Superior temporal gyrus (tissue), 1 donor: ENCODE measurements at regions not wholly inside any gene's neighbourhood (a gene's known extent, or its start where the extent isn't known, plus 50 kb on each side); places are given as distances from the start of the nearest gene placed in this dataset.

Experiments
- DNase-seq: peaks from one replicate; pipeline ENCODE4 v3.0.0-alpha.2; 2016; ENCODE audit errors: extremely low spot score

DNA sequence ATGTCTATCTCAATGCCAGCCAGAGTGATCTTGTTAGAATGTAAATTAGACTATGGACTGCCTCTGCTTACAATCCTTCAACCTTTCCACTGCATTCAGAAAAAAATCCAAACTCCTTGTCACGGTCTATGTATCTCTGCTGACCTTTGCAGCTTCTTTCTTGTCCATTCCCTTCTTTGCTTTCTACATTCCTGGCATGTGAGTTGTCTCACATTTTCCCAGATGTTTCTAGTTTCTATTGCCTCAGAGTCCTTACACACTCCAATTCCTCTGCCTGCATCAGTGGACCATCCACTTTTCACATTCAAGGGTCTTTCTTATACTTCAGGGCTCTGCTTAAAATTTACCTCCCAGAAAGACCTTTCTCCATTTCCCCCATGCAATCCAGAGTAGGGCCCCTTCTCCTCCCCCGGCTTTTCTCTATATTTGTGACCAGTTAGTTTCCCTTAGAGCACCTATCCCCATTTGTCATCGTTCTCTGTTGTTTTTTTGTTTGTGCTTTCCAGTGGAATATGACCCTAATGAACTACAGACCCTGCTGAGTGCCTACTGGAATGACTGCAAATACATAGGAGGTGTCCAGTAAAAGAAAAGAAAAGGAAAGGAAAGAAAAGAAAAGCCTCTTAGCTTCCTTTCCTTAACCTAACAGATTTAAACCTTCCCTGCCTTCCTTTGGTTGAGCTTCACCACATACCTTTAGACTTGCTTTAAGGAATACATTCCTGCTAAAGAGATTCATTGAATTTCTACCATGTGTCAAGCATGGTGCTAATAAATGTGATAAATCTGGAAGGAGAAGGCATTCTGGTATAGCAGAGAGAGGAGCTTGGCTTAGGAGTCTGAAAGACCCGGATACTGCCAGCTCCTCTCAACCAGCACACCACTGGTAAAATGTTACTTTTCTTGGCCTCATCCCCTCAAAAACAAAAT is 102.0 kb downstream of the DIRAS3 start:
- no peak for DNase-seq

DNA sequence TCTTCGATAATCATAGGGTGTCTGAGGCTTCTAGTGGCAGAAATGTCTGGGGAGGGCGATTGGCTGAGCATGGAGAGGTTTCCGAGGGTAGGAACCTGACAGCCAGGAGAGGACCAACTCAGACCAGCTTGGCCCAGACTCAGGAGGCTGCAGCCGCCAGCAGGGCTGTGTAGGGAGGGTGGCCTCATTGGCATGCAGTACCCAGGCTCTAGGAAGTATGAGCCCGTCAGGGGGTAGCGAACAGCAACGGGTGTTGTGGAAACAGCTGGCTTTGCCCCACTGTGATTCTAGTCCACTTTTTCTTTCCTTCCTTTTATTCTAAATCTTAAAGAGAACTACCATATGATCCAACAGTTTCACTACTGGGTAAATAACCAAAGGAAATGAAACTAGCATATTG is 103.3 kb downstream of the DIRAS3 start:
- DNase-seq = no peak

DNA sequence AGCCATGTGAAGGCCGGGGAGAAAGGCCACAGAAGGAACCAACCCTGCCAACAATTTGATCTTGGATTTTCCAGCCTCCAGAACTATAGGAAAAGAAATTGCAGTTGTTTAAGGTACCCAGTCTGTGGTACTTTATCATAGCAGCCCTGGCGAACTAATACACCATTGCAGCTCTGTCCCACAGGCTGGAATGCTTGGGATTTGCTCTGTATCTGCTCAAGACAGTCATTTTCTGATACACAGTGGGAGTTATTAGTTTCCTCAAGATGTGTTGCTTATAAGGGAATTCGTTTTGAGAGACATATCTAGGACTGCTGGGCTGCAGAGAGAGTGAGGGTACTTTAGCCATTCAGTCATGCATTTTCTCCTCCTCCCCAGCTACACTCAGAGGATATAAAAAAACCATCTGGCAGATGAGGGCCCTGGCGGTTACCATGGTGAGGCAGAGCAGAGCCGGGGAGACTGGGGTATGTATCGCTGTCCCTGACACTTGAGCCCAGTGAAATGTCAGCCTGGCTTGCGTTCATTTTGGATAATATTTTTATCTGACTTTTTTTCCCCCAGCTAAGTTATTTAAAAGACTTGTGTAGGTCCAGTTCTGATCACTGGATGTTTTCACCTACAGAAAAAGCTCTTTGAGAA is 104.6 kb downstream of the DIRAS3 start:
- peak; percentile 18 for DNase-seq

DNA sequence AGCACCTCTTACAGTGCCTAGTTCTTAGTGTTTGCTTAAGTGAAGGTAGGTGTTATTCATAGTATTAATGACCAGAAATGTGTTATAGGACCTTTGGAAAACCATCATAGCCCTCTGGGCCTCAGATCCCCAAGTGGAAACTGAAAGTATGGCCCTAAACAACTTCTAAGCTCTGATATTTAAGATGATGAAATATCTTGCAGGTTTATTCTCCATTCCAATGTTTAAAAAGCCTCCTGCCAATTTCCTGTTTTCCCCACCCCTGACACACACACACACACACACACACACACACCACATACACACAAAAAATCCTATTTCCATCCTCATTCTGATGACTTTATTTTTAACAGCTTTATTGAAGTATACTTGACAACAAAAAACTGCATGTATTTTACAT is 108.2 kb downstream of the DIRAS3 start:
- no peak for DNase-seq

DNA sequence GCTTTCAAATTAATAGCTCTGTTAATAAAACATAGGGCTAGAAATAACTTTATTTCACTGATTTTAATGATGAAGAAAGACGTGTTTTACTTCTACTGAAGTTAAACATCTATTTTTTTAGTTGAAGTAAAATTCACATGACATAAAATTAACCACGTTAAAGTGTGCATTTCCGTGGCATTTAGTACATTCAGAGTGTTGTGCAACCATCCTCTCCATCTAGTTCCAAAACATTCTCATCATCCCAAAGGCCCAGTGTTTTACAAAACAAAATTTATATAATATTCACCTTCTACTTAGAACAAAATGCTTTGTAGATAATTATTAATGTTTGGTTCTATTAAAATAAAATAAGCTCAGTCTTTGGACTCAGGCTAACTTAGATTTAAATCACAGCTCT is 108.5 kb upstream of the GNG12 start:
- DNase-seq = no peak

DNA sequence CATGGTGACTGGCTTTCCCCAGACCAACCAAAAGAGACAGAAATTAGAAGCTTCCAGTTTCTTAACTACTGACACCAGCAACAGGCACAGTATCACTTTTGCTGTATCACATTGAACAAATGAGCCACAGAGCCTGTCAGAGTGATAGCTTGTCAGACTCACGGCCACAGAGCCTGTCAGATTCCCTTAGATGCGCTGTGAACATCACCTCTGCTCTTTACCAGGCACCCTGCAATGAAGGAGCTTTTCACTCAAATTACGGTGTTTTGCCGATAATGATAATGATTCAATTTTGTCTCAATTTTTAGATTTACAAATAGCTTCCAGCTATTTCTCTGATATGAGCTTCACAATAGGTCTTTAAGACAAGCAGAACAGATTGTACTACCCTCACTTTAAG is 107.9 kb upstream of the GNG12 start:
- DNase-seq = no peak

DNA sequence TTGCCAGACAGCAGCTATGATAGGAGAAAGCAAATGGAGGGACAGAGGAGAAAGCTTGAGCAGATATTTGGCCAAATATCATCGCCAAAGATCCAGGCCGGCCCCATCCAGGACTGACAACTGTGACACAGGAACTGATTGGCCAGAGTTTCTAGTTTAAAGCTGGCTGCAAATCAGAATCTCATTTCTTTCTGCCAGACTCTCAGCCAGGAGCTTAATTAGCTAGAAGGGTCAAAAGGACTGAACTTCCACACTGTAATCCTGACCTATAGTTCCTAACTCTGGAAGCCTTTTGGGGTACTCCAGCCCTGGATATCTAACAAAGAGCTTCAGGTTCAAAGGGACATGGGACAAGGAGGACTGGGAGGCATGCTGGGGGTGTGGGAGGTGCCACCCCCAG is 106.7 kb upstream of the GNG12 start:
- no peak for DNase-seq

DNA sequence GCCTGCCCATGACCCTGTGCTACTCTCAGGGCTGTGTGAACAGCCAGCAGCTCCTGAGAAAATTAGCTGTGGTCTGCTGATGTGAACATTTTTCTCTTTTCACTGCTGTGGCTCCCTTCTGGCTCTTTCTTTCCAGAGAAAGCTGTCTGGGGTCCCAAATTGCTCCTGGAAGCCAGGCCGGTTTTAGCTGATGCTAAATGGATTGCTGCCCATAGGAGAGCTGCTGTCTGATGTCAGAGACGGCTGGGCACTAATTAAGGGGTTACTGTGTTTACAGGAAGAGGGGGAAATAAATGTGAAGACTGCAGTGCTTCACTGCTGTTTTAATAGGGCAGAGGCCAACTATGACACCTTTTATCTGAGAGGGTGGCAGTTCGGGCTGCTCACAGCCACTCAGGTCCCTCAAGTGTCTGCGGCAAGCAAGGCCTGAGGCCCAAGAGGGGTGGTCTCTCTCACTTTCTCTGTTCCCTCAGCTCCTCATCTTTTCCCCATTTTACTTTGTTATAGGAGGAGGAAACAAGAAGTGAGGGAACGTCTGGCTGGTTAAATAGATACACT is 106.0 kb upstream of the GNG12 start:
- DNase-seq = no peak

DNA sequence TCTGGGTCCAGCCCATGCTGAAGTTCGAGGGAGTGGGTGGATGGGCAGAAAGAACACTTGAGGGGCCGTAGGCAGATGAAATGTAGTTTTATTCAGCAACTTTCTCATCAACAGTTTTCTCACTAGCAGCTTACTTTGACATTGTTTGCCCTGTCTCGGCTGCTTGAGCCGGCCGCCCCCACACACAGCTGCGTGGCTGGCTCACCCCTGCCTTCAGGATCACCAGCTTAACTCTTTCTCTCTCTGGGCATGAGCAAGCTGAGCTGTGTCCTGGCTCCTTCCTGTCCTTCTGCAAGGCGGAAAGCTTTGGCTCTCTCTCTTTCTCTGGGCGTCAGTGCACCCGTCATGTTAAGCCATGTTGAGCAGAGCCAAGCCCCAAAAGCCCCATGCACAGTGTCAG is 104.4 kb upstream of the GNG12 start:
- DNase-seq = no peak

DNA sequence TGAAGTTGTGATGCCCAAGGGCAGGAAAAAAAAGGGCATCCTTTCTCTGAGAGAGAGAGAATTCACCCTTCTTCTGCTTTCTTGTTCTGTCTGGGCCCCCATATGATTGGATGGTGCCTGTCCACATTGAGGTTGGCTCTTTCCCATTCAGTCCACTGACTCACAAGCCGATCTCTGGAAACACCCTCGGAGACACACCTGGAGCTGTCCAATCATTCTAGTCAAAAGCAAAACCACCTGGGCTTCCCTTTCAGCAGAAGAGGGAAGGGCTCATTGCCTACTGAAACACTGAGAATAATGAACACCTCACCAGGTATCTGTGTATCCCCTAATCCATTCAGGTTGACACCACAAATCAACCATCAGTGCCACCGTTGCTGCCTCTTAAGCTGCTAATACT is 103.7 kb upstream of the GNG12 start:
- no peak for DNase-seq

DNA sequence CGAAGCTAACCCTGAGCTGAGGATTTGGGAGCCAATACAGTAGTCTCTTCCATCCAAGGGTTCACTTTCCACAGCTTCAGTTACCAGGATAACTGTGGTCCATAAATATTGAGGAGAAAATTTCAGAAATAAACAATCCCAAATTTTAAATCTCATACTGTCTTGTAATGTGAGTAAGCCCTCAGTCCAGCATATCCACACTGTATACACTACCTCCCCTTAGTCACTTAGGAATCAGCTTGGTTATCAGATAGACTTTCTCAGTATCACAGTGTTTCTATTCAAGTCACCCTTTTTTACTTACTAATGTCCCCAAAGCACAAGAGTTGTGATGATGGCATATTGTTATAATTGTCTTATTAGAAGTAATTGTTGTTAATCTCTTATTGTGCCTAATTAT is 102.3 kb upstream of the GNG12 start:
- DNase-seq = no peak

DNA sequence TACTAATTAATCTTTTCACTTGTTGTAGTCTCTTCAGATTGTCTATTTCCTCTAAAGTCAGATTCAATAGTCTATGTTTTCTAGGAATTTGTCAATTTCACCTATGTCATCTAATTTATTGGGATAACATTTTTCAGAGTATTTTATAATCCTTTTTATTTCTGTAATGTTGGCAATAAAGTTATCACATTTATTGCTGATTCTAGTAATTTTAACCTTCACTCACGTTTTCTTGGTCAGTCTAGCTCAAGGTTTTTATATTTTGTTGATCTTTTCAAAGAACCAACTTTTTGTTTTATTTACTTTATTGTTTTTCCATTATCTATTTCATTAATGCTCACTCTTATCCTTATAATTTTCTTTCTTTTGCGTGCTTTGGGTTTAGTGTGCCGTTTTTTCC is 97.9 kb upstream of the GNG12 start:
- DNase-seq = no peak

DNA sequence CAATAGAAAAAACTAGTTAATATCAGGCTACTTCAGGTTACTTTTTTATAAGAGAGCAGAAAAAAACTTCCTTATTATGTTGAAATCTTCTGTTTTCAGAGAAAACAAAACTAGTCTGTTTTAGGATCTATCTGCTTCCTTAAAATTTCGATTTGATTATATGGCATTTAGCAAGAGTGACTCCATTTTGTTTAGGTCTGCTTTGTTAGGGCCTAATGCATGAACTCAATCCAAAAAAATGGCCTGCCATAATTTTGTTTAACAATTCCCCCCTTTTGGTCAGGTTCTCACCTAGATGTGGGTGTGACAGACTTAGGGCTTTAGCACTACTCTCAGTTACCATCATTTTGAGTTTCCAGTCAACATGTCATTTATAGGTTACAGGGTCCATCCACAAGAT is 89.8 kb upstream of the GNG12 start:
- no peak for DNase-seq

DNA sequence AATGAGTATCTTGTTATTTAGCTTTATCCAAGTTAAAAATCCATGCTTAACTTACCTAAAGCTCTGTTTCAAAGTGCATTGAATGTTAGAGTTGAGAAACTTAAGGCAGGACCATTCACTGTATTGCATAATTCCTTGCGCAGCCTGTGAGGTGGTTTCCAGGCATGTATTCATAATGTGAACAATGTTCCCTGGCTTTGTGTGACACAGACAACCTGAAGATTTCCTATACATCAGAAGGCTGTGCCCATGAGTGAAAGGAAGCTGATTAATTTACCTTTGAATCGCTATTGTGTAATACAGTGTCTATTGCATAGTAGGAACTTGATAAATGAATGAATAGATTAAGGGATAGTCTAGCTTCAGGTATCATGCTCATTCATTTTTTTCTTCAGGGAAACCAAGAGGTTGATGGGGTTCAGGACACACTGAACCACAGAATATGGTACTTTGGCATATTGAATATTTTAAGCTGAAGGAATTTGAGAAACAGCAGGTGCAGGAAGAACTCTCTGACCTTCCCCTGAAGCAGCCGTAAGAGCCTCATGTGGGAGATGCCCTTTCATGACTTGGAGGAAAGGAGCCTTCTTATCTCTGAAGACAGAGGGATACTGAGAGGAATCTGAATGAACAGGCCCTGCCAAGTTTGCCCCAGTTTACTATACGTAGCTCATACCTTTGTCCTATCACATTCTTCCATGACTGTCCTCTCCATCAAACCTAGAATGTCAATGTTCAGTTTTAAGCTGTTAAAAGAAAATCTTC is 88.6 kb upstream of the GNG12 start:
- no peak for DNase-seq

DNA sequence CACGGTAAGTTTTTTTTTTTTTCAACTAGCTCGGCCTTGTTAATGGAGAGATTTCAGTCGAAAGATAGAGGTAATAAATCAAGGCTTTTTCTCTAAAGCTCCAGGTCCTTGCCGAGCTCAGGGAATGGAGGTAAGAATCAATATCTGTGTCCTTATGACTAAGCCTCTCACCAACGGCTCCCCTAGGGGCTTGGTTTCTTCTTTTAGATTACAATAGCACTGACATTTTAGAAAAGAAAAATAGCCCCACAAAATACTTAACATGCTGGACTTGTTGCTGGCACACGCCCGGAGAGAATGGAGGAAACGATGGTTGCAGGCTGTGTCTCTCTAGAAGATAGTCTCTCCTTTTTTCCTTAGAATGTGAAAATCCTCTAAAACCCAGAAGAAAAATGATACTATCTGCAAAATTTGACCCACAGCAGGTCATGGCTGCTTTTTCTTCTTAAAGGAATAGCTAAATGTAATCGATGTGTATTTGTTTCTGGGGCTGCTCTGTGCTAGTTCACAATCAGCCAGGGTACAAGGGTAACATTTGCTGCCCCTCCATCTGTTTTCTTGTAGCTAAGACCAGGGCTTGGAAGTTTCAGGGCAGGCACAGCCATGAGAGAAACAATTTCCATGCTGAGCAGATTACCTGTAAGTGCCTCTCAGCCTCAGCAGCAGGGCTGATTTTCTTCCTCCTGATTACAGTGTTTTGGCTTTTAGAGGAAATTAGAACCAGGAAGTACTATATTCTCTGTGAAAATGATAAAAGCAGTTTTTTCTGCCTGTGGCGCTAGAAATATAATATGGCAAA is 86.2 kb upstream of the GNG12 start:
- no peak for DNase-seq

DNA sequence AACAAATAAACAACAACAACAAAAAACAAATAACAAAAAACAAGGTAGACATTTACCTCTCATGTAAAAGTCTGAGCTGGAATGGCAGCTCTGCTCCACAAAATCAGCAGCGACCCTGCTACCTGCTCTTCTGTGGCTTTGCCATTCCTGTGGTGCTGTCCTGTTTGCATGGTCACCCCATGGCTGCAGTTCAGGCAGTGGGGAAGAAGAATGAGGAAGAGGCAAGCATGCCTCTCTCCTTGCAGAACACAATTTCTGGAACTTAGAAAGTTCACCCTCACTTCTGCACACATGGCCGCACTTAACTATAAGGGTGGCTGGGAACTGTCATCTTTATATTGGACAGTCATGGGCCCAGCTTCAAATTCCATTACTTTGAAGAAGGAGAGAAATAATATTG is 84.8 kb upstream of the GNG12 start:
- DNase-seq = no peak

DNA sequence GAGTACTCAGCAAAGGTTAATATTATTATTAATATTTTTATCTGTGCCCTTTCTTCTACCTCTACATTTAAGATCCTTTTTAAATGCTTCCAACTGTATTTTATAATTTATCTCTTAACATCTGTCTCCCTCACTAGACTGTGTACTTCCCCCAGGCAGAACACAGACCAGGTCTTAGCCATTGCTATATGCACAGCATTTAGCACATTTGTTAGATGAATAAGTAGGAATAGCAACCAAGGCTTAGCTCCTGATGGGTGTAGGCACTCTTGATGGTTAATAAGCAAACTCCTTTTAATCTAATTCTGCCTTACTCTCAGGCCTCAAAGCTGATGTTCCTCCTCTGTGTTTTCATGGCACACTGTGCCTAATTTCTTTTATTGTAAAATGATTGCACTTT is 83.7 kb upstream of the GNG12 start:
- no peak for DNase-seq

DNA sequence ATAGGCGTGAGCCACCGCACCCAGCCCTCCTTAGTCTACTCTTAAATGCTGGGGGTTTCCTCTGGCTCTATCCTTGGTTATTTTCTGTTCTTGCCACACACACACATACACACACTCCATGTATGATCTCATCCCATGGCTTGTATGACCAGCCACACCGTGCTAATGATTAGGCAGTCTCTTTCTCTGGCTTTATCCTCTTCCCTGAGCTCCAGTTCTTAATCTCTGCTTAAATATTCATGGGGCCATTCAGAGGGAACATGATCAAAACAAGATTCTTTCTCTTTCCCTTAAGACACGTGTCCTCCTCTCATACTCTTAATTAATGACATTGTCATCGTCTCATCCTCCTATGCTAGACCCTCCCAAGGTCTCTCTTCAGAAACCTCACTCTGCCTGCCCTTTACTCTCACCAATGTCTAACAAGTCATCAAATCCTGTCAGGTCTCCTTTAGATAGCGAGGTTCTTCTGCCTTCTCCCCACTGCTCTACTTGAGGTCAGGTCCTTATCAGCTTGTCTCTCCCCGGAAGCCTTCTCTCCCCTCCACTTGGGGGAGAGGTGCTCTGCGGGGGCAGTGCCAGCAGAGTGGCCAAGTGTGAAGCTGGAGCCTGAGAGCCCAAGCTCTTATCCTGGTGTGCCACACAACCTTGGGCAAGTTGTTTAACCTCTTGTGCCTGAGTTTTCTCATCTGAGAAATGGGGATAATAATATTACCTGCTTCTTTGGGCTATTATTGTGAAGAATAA is 83.0 kb upstream of the GNG12 start:
- DNase-seq = no peak

DNA sequence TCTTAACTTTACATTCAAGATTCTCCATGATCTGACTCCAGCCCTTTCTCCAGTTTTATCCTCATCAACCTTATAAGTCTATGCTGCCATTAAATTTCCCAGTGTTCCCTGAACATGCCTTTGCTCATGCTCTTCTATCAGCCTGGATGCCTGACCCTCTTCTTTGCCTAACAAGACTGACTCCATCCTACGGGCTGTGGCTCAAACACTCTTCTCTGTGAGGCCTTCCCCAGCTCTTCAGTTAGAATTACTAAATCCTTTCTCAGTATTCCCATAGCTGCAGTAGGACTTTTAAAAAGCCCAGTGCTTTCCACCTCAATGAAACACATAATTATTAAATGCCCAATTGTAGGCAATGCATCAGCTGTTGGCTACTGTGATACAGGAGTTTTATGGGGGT is 76.5 kb upstream of the GNG12 start:
- DNase-seq = no peak

DNA sequence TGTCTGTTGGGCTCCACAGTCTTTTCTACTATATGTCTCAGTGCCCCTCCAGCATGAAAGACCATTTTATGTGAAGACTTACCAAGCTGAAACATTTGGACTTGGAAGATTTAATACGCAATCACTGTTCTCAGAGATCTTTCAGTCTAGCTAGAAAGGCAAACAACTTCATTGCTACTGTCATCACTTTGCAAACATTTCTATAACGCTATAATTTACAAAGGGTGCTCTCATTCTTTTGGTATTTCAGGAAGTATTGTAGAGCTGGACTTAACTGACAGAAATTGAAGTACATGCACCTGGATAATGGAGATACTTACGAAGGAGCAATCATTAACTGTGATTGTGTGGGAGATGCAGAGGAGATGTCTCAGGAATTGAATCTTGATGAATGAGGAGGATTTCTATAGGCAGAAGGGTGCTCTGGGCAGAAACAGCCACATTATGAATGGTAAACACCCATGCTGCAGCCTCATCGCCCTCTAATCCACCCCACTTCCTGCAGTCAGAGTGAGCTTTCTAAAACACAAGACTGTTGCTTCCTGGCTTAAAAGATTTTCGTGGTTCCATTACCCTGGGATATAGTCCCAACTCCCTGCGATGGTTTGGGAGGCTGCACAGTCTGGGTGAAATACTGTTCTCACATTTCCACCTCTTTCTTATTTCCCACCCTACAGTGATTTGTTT is 75.1 kb upstream of the GNG12 start:
- no peak for DNase-seq
